SK-N-SH treated with all-trans-retinoic acid at 6 μM for 48 hours (cell line): ENCODE measurements at regions not wholly inside any gene's neighbourhood (a gene's known extent, or its start where the extent isn't known, plus 50 kb on each side); places are given as distances from the start of the nearest gene placed in this dataset.

Experiments used
- ATAC-seq: fragments of 200-7000 bp; cut with Tn5 transposase; 3 replicates; pipeline ENCODE4 v1.9.1; 2020; ENCODE audit warnings: mild to moderate bottlenecking, moderate library complexity
- BACH2 ChIP-seq: fragments of 250-450 bp; sonication (Bioruptor Pico); IDR thresholded peaks from 2 replicates; pipeline ENCODE4 v1.9.0; 2021; ENCODE audit warnings: mild to moderate bottlenecking, borderline replicate concordance
- CSRNP3 ChIP-seq: fragments of 250-450 bp; sonication (Bioruptor Pico); IDR thresholded peaks from 2 replicates; pipeline ENCODE4 v1.5.1; 2021; ENCODE audit warnings: mild to moderate bottlenecking, moderate library complexity
- ESRRG ChIP-seq: fragments of 250-450 bp; sonication (Bioruptor Pico); IDR thresholded peaks from 2 replicates; pipeline ENCODE4 v1.6.1; 2021; ENCODE audit warnings: mild to moderate bottlenecking
- ISL1 ChIP-seq: fragments of 250-450 bp; sonication (Bioruptor Pico); IDR thresholded peaks from 2 replicates; pipeline ENCODE4 v2.1.2; 2022; ENCODE audit warnings: mild to moderate bottlenecking, moderate library complexity
- OSR1 ChIP-seq: fragments of 250-450 bp; sonication (Bioruptor Pico); IDR thresholded peaks from 2 replicates; pipeline ENCODE4 v1.8.0; 2022; ENCODE audit warnings: moderate library complexity, mild to moderate bottlenecking, inconsistent platforms
- PATZ1 ChIP-seq: fragments of 250-450 bp; sonication (Bioruptor Pico); IDR thresholded peaks from 2 replicates; pipeline ENCODE4 v1.8.0; 2020; ENCODE audit warnings: mild to moderate bottlenecking, moderate library complexity, borderline replicate concordance
- POU6F1 ChIP-seq: fragments of 250-450 bp; sonication (Bioruptor Pico); IDR thresholded peaks from 2 replicates; pipeline ENCODE4 v1.8.0; 2021; ENCODE audit warnings: low read depth, mild to moderate bottlenecking, moderate library complexity, borderline replicate concordance
- PPARA ChIP-seq: fragments of 250-450 bp; sonication (Bioruptor Pico); IDR thresholded peaks from 2 replicates; pipeline ENCODE4 v1.5.0; 2020; ENCODE audit warnings: mild to moderate bottlenecking, borderline replicate concordance
- RARB ChIP-seq: fragments of 250-450 bp; sonication (Bioruptor Pico); IDR thresholded peaks from 2 replicates; pipeline ENCODE4 v1.8.0; 2021; ENCODE audit warnings: mild to moderate bottlenecking, moderate library complexity
- SNAI2 ChIP-seq: fragments of 250-450 bp; sonication (Bioruptor Pico); IDR thresholded peaks from 2 replicates; pipeline ENCODE4 v1.5.0; 2020; ENCODE audit warnings: mild to moderate bottlenecking, moderate library complexity
- TCF4 ChIP-seq: fragments of 250-450 bp; sonication (Bioruptor Pico); IDR thresholded peaks from 2 replicates; pipeline ENCODE4 v1.8.0; 2021; ENCODE audit warnings: mild to moderate bottlenecking, moderate library complexity, borderline replicate concordance
- TOX ChIP-seq: fragments of 250-450 bp; sonication (Bioruptor Pico); IDR thresholded peaks from 2 replicates; pipeline ENCODE4 v1.8.0; 2021; ENCODE audit warnings: mild to moderate bottlenecking, moderate library complexity, borderline replicate concordance
- TSHZ2 ChIP-seq: fragments of 250-450 bp; sonication (Bioruptor Pico); IDR thresholded peaks from 2 replicates; pipeline ENCODE4 v1.5.0; 2020; ENCODE audit warnings: mild to moderate bottlenecking, moderate library complexity
- ZC3H10 ChIP-seq: fragments of 250-450 bp; sonication (Bioruptor Pico); IDR thresholded peaks from 2 replicates; pipeline ENCODE4 v1.5.1; 2021; ENCODE audit warnings: mild to moderate bottlenecking, moderate library complexity
- ZFP3 ChIP-seq: fragments of 250-450 bp; sonication (Bioruptor Pico); IDR thresholded peaks from 2 replicates; pipeline ENCODE4 v1.5.0; 2020; ENCODE audit warnings: mild to moderate bottlenecking, moderate library complexity
- ZNF565 ChIP-seq: fragments of 450-650 bp; formaldehyde crosslinking; conservative IDR thresholded peaks from 2 replicates; pipeline ENCODE4 v1.5.0; 2020; ENCODE audit warnings: low read depth, mild to moderate bottlenecking, moderate library complexity
- ZNF70 ChIP-seq: fragments of 450-650 bp; formaldehyde crosslinking; IDR thresholded peaks from 2 replicates; pipeline ENCODE4 v1.5.0; 2020; ENCODE audit warnings: mild to moderate bottlenecking, moderate library complexity
- ZNF8 ChIP-seq: fragments of 450-650 bp; formaldehyde crosslinking; IDR thresholded peaks from 2 replicates; pipeline ENCODE4 v1.5.0; 2020; ENCODE audit warnings: mild to moderate bottlenecking, moderate library complexity
- TF ChIP-seq, protein P1 (sequence below): fragments of 250-450 bp; sonication (Bioruptor Pico); IDR thresholded peaks from 2 replicates; pipeline ENCODE4 v1.5.1; 2020; ENCODE audit warnings: low read depth, mild to moderate bottlenecking, moderate library complexity

DNA sequence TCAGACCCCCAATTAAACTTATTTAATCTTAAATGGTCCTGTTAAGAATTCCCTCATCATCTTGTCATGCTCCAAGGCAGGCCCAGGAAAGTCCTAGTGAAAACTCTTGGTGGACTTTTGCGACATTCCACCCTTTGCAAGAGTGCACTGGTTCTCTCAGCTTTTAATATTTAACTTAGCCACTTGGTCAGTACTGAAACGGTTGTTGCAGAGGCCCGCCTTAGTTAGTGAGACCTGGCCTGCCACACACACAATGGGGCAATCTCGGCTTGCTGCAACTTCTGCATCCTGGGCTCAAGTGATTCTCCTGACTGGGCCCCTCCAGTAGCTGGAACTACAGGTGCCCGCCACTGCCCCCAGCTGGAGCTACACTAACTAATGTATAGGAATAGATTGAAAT lies 1366.0 kb downstream of the UQCRFS1 start:
- TF ChIP-seq TCF4 (CRISPR knock-in tag) (no peak), TSHZ2 (no peak), ZNF565 (no peak)
- TF ChIP-seq, all 23 proteins: peak for 0
- no peak for ATAC-seq

DNA sequence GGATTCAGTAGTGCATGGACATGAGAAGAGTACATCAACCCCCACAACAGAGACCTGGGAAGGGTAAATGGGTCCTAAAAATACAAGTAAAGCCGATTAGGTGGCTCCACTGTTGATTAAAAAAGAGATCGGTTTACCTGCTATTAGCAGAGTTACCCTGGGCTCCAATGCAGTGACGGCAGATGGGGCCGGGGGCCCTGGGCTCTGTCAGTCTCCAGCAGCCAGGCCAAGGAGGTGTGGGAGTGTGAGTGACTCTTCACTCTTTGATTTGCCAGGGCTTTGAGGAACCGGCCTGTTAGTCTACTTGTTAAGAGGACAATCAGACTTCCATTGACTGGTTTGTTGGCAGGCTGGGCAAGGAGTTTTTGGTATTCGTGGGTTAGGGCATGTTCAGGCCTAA lies 1368.7 kb downstream of the UQCRFS1 start:
- ATAC-seq, result no peak
- TF ChIP-seq POU6F1 (CRISPR knock-in tag) (no peak), SNAI2 (CRISPR knock-in tag) (no peak), ESRRG (CRISPR knock-in tag) (no peak), CSRNP3 (CRISPR knock-in tag) (no peak), PATZ1 (CRISPR knock-in tag) (no peak), TOX (no peak), ZC3H10 (CRISPR knock-in tag) (no peak), ZNF8 (CRISPR knock-in tag) (no peak), PPARA (CRISPR knock-in tag) (no peak), ZNF70 (CRISPR knock-in tag) (no peak)
- TF ChIP-seq, protein P1, sequence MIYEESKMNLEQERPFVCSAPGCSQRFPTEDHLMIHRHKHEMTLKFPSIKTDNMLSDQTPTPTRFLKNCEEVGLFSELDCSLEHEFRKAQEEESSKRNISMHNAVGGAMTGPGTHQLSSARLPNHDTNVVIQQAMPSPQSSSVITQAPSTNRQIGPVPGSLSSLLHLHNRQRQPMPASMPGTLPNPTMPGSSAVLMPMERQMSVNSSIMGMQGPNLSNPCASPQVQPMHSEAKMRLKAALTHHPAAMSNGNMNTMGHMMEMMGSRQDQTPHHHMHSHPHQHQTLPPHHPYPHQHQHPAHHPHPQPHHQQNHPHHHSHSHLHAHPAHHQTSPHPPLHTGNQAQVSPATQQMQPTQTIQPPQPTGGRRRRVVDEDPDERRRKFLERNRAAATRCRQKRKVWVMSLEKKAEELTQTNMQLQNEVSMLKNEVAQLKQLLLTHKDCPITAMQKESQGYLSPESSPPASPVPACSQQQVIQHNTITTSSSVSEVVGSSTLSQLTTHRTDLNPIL, result no peak
- TF ChIP-seq, all 23 proteins: peak for 0

GRCh38 chr19:27843861-27844260 lies 1369.1 kb downstream of the UQCRFS1 start:
- ATAC-seq, result no peak
- TF ChIP-seq TCF4 (CRISPR knock-in tag), result no peak
- no peak for TF ChIP-seq ZNF8 (CRISPR knock-in tag)
- no peak for TF ChIP-seq ISL1 (CRISPR knock-in tag)
- TF ChIP-seq RARB (CRISPR knock-in tag), result no peak
- no peak for TF ChIP-seq BACH2 (CRISPR knock-in tag)
- no peak for TF ChIP-seq ZNF70 (CRISPR knock-in tag)
- TF ChIP-seq ZFP3 (CRISPR knock-in tag), result no peak
- TF ChIP-seq, protein P1, result no peak

GRCh38 chr19:27833031-27833430 lies 1379.9 kb downstream of the UQCRFS1 start:
- no peak for TF ChIP-seq OSR1 (CRISPR knock-in tag)
- ATAC-seq, result no peak
